GM12875 (cell line): ENCODE measurements at regions not wholly inside any gene's neighbourhood (a gene's known extent, or its start where the extent isn't known, plus 50 kb on each side); places are given as distances from the start of the nearest gene placed in this dataset.

Experiments used
- H3K4me3 ChIP-seq: one replicate; pipeline ENCODE4 v1.5.1; 2011; ENCODE audit warnings: low read depth, low read length, control low read depth
- TF ChIP-seq, protein P1 (sequence below): IDR thresholded peaks from 2 replicates; pipeline ENCODE4 v1.5.1; 2011; ENCODE audit warnings: low read depth, mild to moderate bottlenecking, control low read depth, inconsistent platforms, low read length, moderate library complexity, borderline replicate concordance; ENCODE audit not compliant: insufficient read depth

DNA sequence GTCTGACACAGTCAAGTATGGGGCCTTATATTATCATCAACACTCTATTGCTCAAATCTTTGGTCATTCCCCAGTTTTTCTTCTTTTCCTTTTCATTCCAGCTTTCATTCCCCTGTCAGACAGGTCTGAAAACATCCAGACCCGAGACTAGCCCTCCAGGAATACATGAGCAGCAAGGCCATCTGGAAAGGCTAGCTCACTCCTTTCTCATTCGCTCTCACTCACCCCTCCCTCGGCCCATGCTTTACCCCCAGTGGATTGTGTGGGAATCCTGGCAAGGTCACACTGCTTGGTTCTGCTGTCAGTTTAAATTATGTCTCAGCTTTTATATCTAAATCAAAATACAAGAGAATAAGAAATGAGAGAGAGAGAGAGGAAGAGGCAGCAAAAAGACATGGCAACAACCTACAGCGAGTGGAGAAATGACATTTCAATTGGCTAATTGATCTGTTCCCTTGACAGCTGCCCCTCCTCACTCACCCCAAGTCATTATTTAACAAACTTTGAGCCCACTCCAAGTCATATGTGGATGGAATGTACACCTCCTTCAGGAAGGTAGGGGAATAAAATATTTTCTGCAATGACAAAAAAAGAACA, 962.2 kb downstream of the TUSC7 start:
- TF ChIP-seq, protein P1, sequence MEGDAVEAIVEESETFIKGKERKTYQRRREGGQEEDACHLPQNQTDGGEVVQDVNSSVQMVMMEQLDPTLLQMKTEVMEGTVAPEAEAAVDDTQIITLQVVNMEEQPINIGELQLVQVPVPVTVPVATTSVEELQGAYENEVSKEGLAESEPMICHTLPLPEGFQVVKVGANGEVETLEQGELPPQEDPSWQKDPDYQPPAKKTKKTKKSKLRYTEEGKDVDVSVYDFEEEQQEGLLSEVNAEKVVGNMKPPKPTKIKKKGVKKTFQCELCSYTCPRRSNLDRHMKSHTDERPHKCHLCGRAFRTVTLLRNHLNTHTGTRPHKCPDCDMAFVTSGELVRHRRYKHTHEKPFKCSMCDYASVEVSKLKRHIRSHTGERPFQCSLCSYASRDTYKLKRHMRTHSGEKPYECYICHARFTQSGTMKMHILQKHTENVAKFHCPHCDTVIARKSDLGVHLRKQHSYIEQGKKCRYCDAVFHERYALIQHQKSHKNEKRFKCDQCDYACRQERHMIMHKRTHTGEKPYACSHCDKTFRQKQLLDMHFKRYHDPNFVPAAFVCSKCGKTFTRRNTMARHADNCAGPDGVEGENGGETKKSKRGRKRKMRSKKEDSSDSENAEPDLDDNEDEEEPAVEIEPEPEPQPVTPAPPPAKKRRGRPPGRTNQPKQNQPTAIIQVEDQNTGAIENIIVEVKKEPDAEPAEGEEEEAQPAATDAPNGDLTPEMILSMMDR: no peak

DNA sequence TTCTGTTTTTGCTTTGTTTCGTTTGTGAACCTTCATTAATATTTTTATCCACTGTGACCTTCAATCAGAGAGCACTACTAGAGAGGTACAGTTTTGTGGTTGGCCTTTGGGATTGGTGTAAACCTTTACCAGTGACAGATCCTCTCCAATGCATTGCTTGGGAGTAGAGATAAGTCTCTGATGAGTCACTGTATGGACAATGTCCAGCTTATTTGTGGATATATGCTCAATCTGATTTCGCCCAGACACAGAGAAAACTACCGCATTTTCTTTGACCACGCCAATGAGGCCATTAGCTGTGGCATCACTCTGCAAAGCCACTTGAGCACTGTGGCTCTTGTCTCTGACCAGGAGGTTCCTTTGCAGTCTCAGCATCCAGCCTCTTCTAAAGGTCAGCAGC, 964.7 kb downstream of the TUSC7 start:
- TF ChIP-seq, protein P1: no peak
- H3K4me3 ChIP-seq: no peak overlapping the region

More for the DNA sequence above, 962.2 kb downstream of the TUSC7 start:
- no peak overlapping the region for H3K4me3 ChIP-seq

DNA sequence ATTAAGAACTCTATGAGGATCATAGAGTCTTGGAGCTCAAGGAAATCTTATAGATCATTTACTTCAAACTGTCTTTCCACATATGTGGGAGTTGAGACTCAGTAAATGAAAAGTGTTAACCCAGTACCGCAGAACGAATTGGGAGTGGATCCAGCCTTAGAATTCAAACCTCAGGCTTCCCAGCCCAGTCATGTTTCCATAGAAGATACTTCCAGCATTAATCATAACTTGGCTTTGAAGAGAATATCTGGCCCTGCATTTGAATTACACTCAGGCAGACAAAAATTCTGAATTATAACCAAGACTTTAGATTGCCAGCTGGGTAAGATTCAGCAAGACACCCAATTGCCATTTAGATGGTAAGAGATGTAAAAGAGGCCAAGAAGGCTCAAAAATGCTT, 972.0 kb downstream of the TUSC7 start:
- H3K4me3 ChIP-seq: no peak overlapping the region
- TF ChIP-seq, protein P1: no peak

DNA sequence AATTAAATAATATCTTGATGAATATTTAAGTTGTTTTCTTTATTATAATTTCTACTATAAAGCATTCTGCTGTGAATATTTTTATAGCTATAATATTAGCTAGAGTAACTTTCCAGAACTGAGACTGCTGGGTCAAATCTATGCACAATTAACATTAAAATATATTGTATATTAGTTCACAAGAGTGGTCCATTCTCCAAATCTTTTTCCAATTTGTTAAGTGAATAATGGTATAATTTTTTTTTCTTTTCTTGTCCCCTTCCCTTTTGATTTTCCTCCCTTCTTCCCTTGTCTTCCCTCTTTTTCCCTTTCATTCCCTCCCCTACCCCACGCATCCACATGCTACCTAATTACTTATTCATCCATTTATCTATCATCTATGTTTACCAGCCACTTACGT, 977.5 kb downstream of the TUSC7 start:
- no peak overlapping the region for H3K4me3 ChIP-seq
- TF ChIP-seq, protein P1: no peak

DNA sequence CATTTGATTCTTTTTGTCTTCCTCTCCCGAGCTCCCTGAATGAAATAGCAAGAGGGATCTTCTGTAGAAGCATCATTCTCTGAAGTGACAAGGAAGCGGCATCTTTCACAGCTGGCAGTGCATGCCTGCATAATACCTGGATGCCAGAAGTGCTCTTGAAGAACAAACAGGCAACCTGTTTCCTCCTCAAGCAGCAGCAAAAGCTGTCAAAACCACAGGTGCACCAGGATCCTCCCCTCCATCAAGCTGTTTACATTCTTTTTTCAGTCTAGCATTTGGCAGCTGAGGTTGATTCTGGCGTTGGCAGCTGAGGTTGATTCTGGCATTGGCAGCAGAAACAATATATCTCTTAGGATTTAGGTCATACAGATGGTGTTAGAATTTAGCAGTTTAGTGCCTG, 979.0 kb downstream of the TUSC7 start:
- TF ChIP-seq, protein P1: no peak
- no peak overlapping the region for H3K4me3 ChIP-seq

DNA sequence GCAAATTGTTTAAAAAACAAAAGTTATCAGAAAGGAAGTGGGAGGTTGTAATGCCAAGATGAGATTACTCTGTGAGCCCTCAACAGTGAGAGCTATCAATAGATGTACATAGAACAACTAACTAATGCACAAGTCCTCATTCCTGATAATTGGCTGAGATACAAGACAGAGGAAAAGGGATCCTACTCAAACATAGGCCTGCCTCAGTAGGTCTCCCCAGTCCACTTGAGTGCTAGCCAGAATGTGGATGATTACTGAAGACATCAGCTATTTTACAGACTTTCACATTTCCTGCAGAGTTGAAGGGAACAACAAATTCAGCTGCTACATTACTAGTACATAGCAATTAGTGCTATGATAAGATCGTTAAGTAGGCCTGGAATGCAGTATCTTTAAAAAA, 981.9 kb downstream of the TUSC7 start:
- TF ChIP-seq, protein P1: no peak
- no peak overlapping the region for H3K4me3 ChIP-seq

DNA sequence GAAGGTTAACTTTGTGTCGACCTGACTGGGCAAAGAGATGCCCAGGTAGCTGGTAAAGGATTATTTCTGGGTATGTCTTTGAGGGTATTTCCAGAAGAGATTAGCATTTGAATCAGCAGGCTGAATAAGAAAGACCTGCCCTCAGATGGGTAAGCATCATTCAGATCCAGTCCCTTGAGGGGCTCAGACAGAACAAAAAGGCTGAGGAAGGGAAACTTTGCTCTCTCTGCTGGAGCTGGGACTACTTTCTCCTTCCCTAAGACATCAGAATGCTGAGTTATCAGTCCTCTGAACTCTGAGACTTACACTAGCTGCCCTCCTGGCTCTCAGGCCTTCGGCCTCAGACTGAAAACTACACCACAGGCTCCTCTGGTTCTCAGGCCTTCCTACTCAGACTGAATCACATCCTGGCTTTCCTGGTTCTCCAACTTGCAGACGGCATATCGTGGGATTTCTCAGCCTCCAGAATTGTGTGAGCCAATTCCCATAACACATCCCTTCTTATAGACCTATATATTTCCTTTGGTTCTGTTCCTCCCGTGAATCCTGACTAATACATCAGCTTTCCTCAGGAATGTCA, 982.9 kb downstream of the TUSC7 start:
- TF ChIP-seq, protein P1: no peak
- no peak overlapping the region for H3K4me3 ChIP-seq
